Progenitor cell of endocrine pancreas (in vitro differentiated cells): ENCODE measurements at regions not wholly inside any gene's neighbourhood (a gene's known extent, or its start where the extent isn't known, plus 50 kb on each side); places are given as distances from the start of the nearest gene placed in this dataset.
"Not testable (repeated sequence)": the region's sequence is repeated elsewhere in the genome, so short reads cannot be mapped to it uniquely, and the experiment has no call there.

Experiments
- DNase-seq: peaks from one replicate; pipeline ENCODE4 v3.0.0; 2021; ENCODE audit warnings: low spot score; ENCODE audit not compliant: unreplicated experiment
- H3K27ac Mint-ChIP-seq: 2 replicates; pipeline ENCODE4 v1.8.0; 2021; ENCODE audit warnings: mild to moderate bottlenecking, moderate library complexity, mixed read lengths
- H3K27me3 Mint-ChIP-seq: 2 replicates; pipeline ENCODE4 v1.8.0; 2021; ENCODE audit warnings: mixed read lengths
- H3K36me3 Mint-ChIP-seq: 2 replicates; pipeline ENCODE4 v1.8.0; 2022; ENCODE audit warnings: mixed read lengths; ENCODE audit not compliant: insufficient read depth
- H3K4me1 Mint-ChIP-seq: 2 replicates; pipeline ENCODE4 v1.8.0; 2021; ENCODE audit warnings: low read depth, mixed read lengths
- H3K4me3 Mint-ChIP-seq: 2 replicates; pipeline ENCODE4 v1.8.0; 2021; ENCODE audit warnings: low read depth, mild to moderate bottlenecking, moderate library complexity, mixed read lengths
- H3K9me3 Mint-ChIP-seq: 2 replicates; pipeline ENCODE4 v1.8.0; 2021; ENCODE audit warnings: low read depth, mixed read lengths
- CTCF ChIP-seq: fragments of 200-600 bp; sonication (generic); IDR thresholded peaks from one replicate; pipeline ENCODE4 v1.5.0; 2021; ENCODE audit warnings: antibody characterized with exemption, mild to moderate bottlenecking; ENCODE audit not compliant: unreplicated experiment

GRCh38 chr17:72382971-72383722, 262.3 kb downstream of the SOX9 start:
- Mint-ChIP-seq H3K4me1 (peaks cover 43% of the 10 kb centered on the region), H3K27me3 (no peaks in the 10 kb centered on the region), H3K36me3 (no peaks in the 10 kb centered on the region), H3K27ac (no peak overlapping the region), H3K4me3 (no peak overlapping the region), H3K9me3 (no peaks in the 10 kb centered on the region)
- no peak for DNase-seq
- no peak for TF ChIP-seq CTCF

- DNase-seq = no peak
- no peaks in the 10 kb centered on the region for H3K36me3 Mint-ChIP-seq
- H3K27ac Mint-ChIP-seq = no peak overlapping the region
- H3K4me1 Mint-ChIP-seq = peaks cover 43% of the 10 kb centered on the region
- no peak for TF ChIP-seq CTCF
- H3K9me3 Mint-ChIP-seq = no peaks in the 10 kb centered on the region
- H3K4me3 Mint-ChIP-seq = no peak overlapping the region
- H3K27me3 Mint-ChIP-seq = no peaks in the 10 kb centered on the region
Observed at GRCh38 chr17:72385475-72385874, 264.7 kb downstream of the SOX9 start.

GRCh38 chr17:72386173-72386572, 265.4 kb downstream of the SOX9 start:
- H3K27me3 Mint-ChIP-seq, DNase-seq, H3K36me3 Mint-ChIP-seq, H3K27ac Mint-ChIP-seq, H3K9me3 Mint-ChIP-seq, H3K4me3 Mint-ChIP-seq: not testable (repeated sequence)
- H3K4me1 Mint-ChIP-seq = peaks cover 43% of the 10 kb centered on the region

GRCh38 chr17:72386619-72387237, 265.9 kb downstream of the SOX9 start:
- Mint-ChIP-seq H3K4me3 (no peak overlapping the region), H3K36me3 (no peaks in the 10 kb centered on the region), H3K27ac (peak overlapping the region; percentile 54), H3K4me1 (peaks cover 42% of the 10 kb centered on the region), H3K9me3 (no peaks in the 10 kb centered on the region), H3K27me3 (peaks cover 2% of the 10 kb centered on the region)
- DNase-seq = no peak
- TF ChIP-seq CTCF = no peak

GRCh38 chr17:72387487-72387886, 266.7 kb downstream of the SOX9 start:
- peaks cover 36% of the 10 kb centered on the region for H3K4me1 Mint-ChIP-seq
- H3K27me3 Mint-ChIP-seq = peaks cover 2% of the 10 kb centered on the region
- H3K27ac Mint-ChIP-seq = no peak overlapping the region

More at GRCh38 chr17:72387487-72387886, 266.7 kb downstream of the SOX9 start:
- H3K4me3 Mint-ChIP-seq = no peak overlapping the region
- H3K36me3 Mint-ChIP-seq = no peaks in the 10 kb centered on the region
- H3K9me3 Mint-ChIP-seq = no peaks in the 10 kb centered on the region
- DNase-seq = no peak
- no peak for TF ChIP-seq CTCF
